CD14-positive monocyte (primary cell): ENCODE measurements at regions not wholly inside any gene's neighbourhood (a gene's known extent, or its start where the extent isn't known, plus 50 kb on each side); places are given as distances from the start of the nearest gene placed in this dataset.

Source experiments
- DNase-seq, 3 donors: peaks; one replicate each; pipeline ENCODE4 v3.0.0-alpha.2; 2011 to 2022
- H2AFZ ChIP-seq: 2 replicates; pipeline ENCODE4 v1.6.0; 2012; ENCODE audit warnings: mild to moderate bottlenecking, low read depth, low read length, inconsistent platforms; ENCODE audit not compliant: insufficient read depth, poor library complexity, severe bottlenecking
- H3K27ac ChIP-seq, 2 donors: 1 replicate in 1 of 2; 2 replicates in 1 of 2; pipeline ENCODE4 v1.5.1; 2012 to 2013; ENCODE audit warnings: low read length in 2 of 2, control low read depth in 1 of 2, inconsistent platforms in 1 of 2, low read depth in 1 of 2, mild to moderate bottlenecking in 1 of 2
- H3K27me3 ChIP-seq, 2 donors: one replicate each; pipeline versions ENCODE4 v1.6.0 to v1.6.1; 2011 to 2013; ENCODE audit warnings: low read length in 2 of 2; ENCODE audit not compliant: control insufficient read depth in 2 of 2, insufficient read depth in 2 of 2
- H3K36me3 ChIP-seq, 2 donors: replicated peaks in 1 of 2; 1 replicate in 1 of 2; 2 replicates in 1 of 2; pipeline versions ENCODE4 v1.5.1 to v1.6.1; 2012 to 2013; ENCODE audit warnings: low read length in 2 of 2, control low read depth in 1 of 2, inconsistent platforms in 1 of 2, mild to moderate bottlenecking in 1 of 2; ENCODE audit not compliant: insufficient read depth in 2 of 2, control insufficient read depth in 1 of 2
- H3K4me1 ChIP-seq, 2 donors: 1 replicate in 1 of 2; 2 replicates in 1 of 2; pipeline versions ENCODE4 v1.5.1 to v1.6.1; 2012 to 2013; ENCODE audit warnings: low read length in 2 of 2, control low read depth in 1 of 2, inconsistent platforms in 1 of 2, mild to moderate bottlenecking in 1 of 2, moderate library complexity in 1 of 2; ENCODE audit not compliant: insufficient read depth in 2 of 2, control insufficient read depth in 1 of 2
- H3K4me2 ChIP-seq: replicated peaks from 2 replicates; pipeline ENCODE3; 2012; ENCODE audit warnings: low read length, moderate library complexity, mild to moderate bottlenecking; ENCODE audit not compliant: poor library complexity, severe bottlenecking; ENCODE audit errors: extremely low read depth
- H3K4me3 ChIP-seq, 3 experiments: fragments of 200-600 bp in 1 of 3; sonication (generic) in 1 of 3; replicated peaks in 1 of 3; 1 replicate in 2 of 3; 2 replicates in 1 of 3; pipeline ENCODE4 v1.5.1; 2011 to 2013; ENCODE audit warnings: low read length in 3 of 3, mild to moderate bottlenecking in 3 of 3, control low read depth in 2 of 3, low read depth in 2 of 3, inconsistent platforms in 1 of 3, moderate library complexity in 1 of 3
- H3K79me2 ChIP-seq: 2 replicates; pipeline ENCODE4 v1.6.0; 2012; ENCODE audit warnings: mild to moderate bottlenecking, control low read depth, inconsistent platforms, low read length, moderate library complexity; ENCODE audit not compliant: insufficient read depth
- H3K9ac ChIP-seq: 2 replicates; pipeline ENCODE4 v1.6.0; 2017; ENCODE audit warnings: low read length, mild to moderate bottlenecking; ENCODE audit not compliant: insufficient read depth, poor library complexity, severe bottlenecking
- H3K9me3 ChIP-seq, 2 donors: replicated peaks in 1 of 2; 1 replicate in 1 of 2; 2 replicates in 1 of 2; pipeline versions ENCODE4 v1.5.1 to v1.6.1; 2012 to 2013; ENCODE audit warnings: low read length in 2 of 2, control low read depth in 1 of 2; ENCODE audit not compliant: control insufficient read depth in 1 of 2, insufficient read depth in 1 of 2
- H4K20me1 ChIP-seq: 2 replicates; pipeline ENCODE4 v1.6.0; 2012; ENCODE audit warnings: mild to moderate bottlenecking, low read length, control low read depth, moderate library complexity; ENCODE audit not compliant: insufficient read depth
- H3K27ac Mint-ChIP-seq, 7 donors: one replicate each; pipeline ENCODE4 v1.8.0; 2020; ENCODE audit warnings: mild to moderate bottlenecking in 7 of 7, mixed read lengths in 7 of 7, moderate library complexity in 6 of 7, inconsistent platforms in 2 of 7
- H3K27me3 Mint-ChIP-seq, 3 donors: one replicate each; pipeline ENCODE4 v1.8.0; 2021 to 2022; ENCODE audit warnings: low read depth in 3 of 3, mild to moderate bottlenecking in 3 of 3, mixed read lengths in 3 of 3, moderate library complexity in 3 of 3, inconsistent platforms in 1 of 3
- H3K36me3 Mint-ChIP-seq, 2 donors: one replicate each; pipeline ENCODE4 v1.8.0; 2020; ENCODE audit warnings: mixed read lengths in 2 of 2, inconsistent platforms in 1 of 2, mild to moderate bottlenecking in 1 of 2
- H3K4me1 Mint-ChIP-seq: one replicate; pipeline ENCODE4 v1.8.0; 2020; ENCODE audit warnings: mild to moderate bottlenecking, mixed read lengths
- H3K4me3 Mint-ChIP-seq, 2 donors: one replicate each; pipeline ENCODE4 v1.8.0; 2020; ENCODE audit warnings: mild to moderate bottlenecking in 2 of 2, mixed read lengths in 2 of 2, moderate library complexity in 1 of 2
- H3K9me3 Mint-ChIP-seq, 7 donors: one replicate each; pipeline ENCODE4 v1.8.0; 2020 to 2022; ENCODE audit warnings: mixed read lengths in 7 of 7, mild to moderate bottlenecking in 6 of 7, moderate library complexity in 6 of 7, inconsistent platforms in 2 of 7
- CTCF ChIP-seq: fragments of 200-600 bp; IDR thresholded peaks from one replicate; pipeline ENCODE4 v1.8.0; 2022; ENCODE audit warnings: antibody characterized with exemption, mild to moderate bottlenecking
- WGBS: methylation state at CpG from one replicate; pipeline ENCODE4 v1.1.5; 2013; ENCODE audit warnings: missing lambda C conversion rate; ENCODE audit not compliant: insufficient coverage; 5-methylcytosine and 5-hydroxymethylcytosine counted together
- intact Hi-C, 2 donors: fragments of 100-400 bp; cut with micrococcal nuclease; formaldehyde crosslinking; loops; one replicate each; pipeline versions ENCODE4 v1.15.0 to v1.15.1; 2023

- Histone ChIP-seq H3K4me2 (no peak overlapping the region), H2AFZ (no peak overlapping the region), H3K79me2 (no peaks in the 10 kb centered on the region), H3K27me3 (no peaks in the 10 kb centered on the region), H4K20me1 (no peaks in the 10 kb centered on the region), H3K4me3 (no peak overlapping the region), H3K9me3 (no peaks in the 10 kb centered on the region), H3K9ac (no peak overlapping the region), H3K27ac (no peak overlapping the region), H3K36me3 (no peaks in the 10 kb centered on the region), H3K4me1 (no peaks in the 10 kb centered on the region)
- intact Hi-C loops, result no loop called here
- Mint-ChIP-seq H3K4me3 (no peak overlapping the region), H3K4me1 (no peaks in the 10 kb centered on the region), H3K36me3 (no peaks in the 10 kb centered on the region), H3K9me3 (no peaks in the 10 kb centered on the region), H3K27me3 (peaks cover 0 to 3% (median 0%) of the 10 kb centered on the region in 3 donors), H3K27ac (no peak overlapping the region)
- TF ChIP-seq CTCF, result no peak
- DNase-seq, result no peak
- 83% methylated on average over 2 of the region's 2 CpGs for WGBS
Measured at GRCh38 chr4:185909972-185910371, 98.0 kb upstream of the SORBS2 start.

DNA sequence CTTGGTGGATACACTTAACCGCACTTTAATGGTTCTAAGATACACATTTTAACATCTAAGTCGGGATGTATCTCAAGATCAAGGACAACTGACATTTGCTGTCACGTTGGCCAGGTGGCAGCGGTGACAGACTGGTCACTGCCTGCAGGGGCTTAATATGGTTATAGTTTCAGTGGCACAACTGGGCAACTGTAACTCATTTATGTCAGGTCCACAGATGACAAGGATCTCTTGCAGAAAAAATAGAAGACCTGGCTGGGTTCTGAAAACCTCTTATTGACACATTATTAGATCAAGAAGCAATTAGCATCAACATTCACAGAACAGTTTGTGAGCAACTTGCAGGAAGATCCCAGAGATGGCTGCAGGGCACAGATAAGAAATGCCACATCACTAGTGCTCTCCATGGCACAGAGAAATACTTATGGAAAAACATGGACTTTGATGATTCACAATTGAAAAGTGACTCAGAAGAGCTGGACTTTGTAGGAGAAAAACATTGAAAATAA, 99.6 kb upstream of the SORBS2 start:
- H3K4me3 Mint-ChIP-seq, result no peak overlapping the region
- Histone ChIP-seq H3K9ac (no peak overlapping the region), H3K36me3 (no peaks in the 10 kb centered on the region), H3K27me3 (no peaks in the 10 kb centered on the region), H2AFZ (no peak overlapping the region), H4K20me1 (no peaks in the 10 kb centered on the region), H3K27ac (no peak overlapping the region), H3K9me3 (no peaks in the 10 kb centered on the region), H3K4me1 (no peaks in the 10 kb centered on the region), H3K79me2 (no peaks in the 10 kb centered on the region), H3K4me3 (no peak overlapping the region), H3K4me2 (no peak overlapping the region)
- no peaks in the 10 kb centered on the region for H3K36me3 Mint-ChIP-seq
- H3K27ac Mint-ChIP-seq, result no peak overlapping the region
- DNase-seq, result no peak
- intact Hi-C loops, result no loop called here
- WGBS, result 94% methylated on average over 4 of the region's 4 CpGs
- H3K27me3 Mint-ChIP-seq, result peaks cover 0 to 3% (median 0%) of the 10 kb centered on the region in 3 donors
- no peaks in the 10 kb centered on the region for H3K4me1 Mint-ChIP-seq
- no peak for TF ChIP-seq CTCF
- H3K9me3 Mint-ChIP-seq, result peaks cover 0 to 4% (median 0%) of the 10 kb centered on the region in 7 donors
